Astrocyte (in vitro differentiated cells and primary cell): ENCODE measurements at regions not wholly inside any gene's neighbourhood (a gene's known extent, or its start where the extent isn't known, plus 50 kb on each side); places are given as distances from the start of the nearest gene placed in this dataset.

Experiments used
- DNase-seq: peaks from one replicate; pipeline ENCODE4 v3.0.0-alpha.2; 2010; ENCODE audit warnings: low read depth
- FAIRE-seq: peaks from 2 replicates; lab custom pipeline; 2011; peaks lifted over from hg19 to GRCh38; lab: Jason Lieb, UNC
- H2AFZ ChIP-seq: 2 replicates; pipeline ENCODE4 v1.6.0; 2012; ENCODE audit warnings: low read depth, low read length, inconsistent platforms
- H3K27ac ChIP-seq: 2 replicates; pipeline ENCODE4 v1.5.1; 2011; ENCODE audit warnings: low read depth, low read length, inconsistent platforms
- H3K27me3 ChIP-seq: 2 replicates; pipeline ENCODE4 v1.6.0; 2011; ENCODE audit warnings: low read length, inconsistent platforms; ENCODE audit not compliant: insufficient read depth
- H3K36me3 ChIP-seq: 2 replicates; pipeline ENCODE4 v1.5.1; 2011; ENCODE audit warnings: low read length, inconsistent platforms; ENCODE audit not compliant: insufficient read depth
- H3K4me1 ChIP-seq: 2 replicates; pipeline ENCODE4 v1.5.1; 2011; ENCODE audit warnings: low read length, inconsistent platforms; ENCODE audit not compliant: insufficient read depth
- H3K4me2 ChIP-seq: 2 replicates; pipeline ENCODE4 v1.6.0; 2012; ENCODE audit warnings: low read length, inconsistent platforms
- H3K4me3 ChIP-seq: 2 replicates; pipeline ENCODE4 v1.5.1; 2011; ENCODE audit warnings: low read depth, mild to moderate bottlenecking, low read length, inconsistent platforms; ENCODE audit not compliant: insufficient read depth
- H3K79me2 ChIP-seq: 2 replicates; pipeline ENCODE4 v1.6.0; 2012; ENCODE audit warnings: mild to moderate bottlenecking, low read length, inconsistent platforms; ENCODE audit not compliant: insufficient read depth
- H3K9ac ChIP-seq: 2 replicates; pipeline ENCODE4 v1.6.0; 2012; ENCODE audit warnings: mild to moderate bottlenecking, low read length, inconsistent platforms
- H3K9me3 ChIP-seq: 2 replicates; pipeline ENCODE4 v1.5.1; 2012; ENCODE audit warnings: low read depth, mild to moderate bottlenecking, low read length, inconsistent platforms; ENCODE audit not compliant: insufficient read depth
- H4K20me1 ChIP-seq: 2 replicates; pipeline ENCODE4 v1.6.0; 2012; ENCODE audit warnings: low read length, inconsistent platforms; ENCODE audit not compliant: insufficient read depth
- H3K27ac Mint-ChIP-seq: one replicate; pipeline ENCODE4 v1.8.0; 2021; ENCODE audit warnings: mild to moderate bottlenecking, mixed read lengths; ENCODE audit not compliant: unreplicated experiment
- H3K27me3 Mint-ChIP-seq: one replicate; pipeline ENCODE4 v1.8.0; 2021; ENCODE audit warnings: low read depth, mixed read lengths; ENCODE audit not compliant: unreplicated experiment
- H3K36me3 Mint-ChIP-seq: one replicate; pipeline ENCODE4 v1.8.0; 2021; ENCODE audit warnings: low read depth, mixed read lengths; ENCODE audit not compliant: unreplicated experiment
- H3K4me1 Mint-ChIP-seq: one replicate; pipeline ENCODE4 v1.8.0; 2021; ENCODE audit warnings: low read depth, mixed read lengths; ENCODE audit not compliant: unreplicated experiment
- H3K4me3 Mint-ChIP-seq: one replicate; pipeline ENCODE4 v1.8.0; 2021; ENCODE audit warnings: mild to moderate bottlenecking, moderate library complexity, mixed read lengths; ENCODE audit not compliant: unreplicated experiment
- H3K9me3 Mint-ChIP-seq: one replicate; pipeline ENCODE4 v1.8.0; 2021; ENCODE audit warnings: mild to moderate bottlenecking, mixed read lengths; ENCODE audit not compliant: unreplicated experiment
- CTCF ChIP-seq: IDR thresholded peaks from 2 replicates; pipeline ENCODE4 v1.5.1; 2011; ENCODE audit warnings: low read depth, mild to moderate bottlenecking, inconsistent platforms, low read length, moderate library complexity; ENCODE audit not compliant: insufficient read depth
- EZH2 ChIP-seq: IDR thresholded peaks from 2 replicates; pipeline ENCODE4 v1.6.1; 2012; ENCODE audit warnings: mild to moderate bottlenecking, low read length, inconsistent platforms; ENCODE audit not compliant: insufficient read depth

DNA sequence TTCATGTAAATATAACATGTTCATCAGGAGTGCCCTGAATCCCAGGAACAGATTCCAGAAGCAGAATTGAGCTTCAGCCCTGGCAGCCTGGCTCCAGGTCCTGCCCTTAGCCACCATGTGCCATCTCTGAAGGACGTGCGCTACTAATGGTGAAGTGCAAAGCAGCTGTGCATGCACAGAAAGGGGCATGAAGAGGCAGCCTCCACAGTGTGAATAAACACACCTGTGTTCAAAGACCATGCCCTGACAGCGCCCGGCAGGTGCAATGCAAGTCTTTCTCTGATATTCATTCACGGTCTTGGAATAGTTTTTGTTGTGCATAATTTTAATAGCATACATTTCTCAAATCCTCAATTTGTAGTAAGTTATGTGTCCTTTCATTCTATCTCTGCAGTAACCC is 250.4 kb upstream of the TCERG1L start:
- no peaks in the 10 kb centered on the region for H3K27me3 ChIP-seq
- FAIRE-seq (no peak), DNase-seq (no peak)
- H3K4me1 ChIP-seq: no peaks in the 10 kb centered on the region
- H3K9me3 Mint-ChIP-seq: peaks cover 15% of the 10 kb centered on the region
- H3K27ac ChIP-seq: no peak overlapping the region
- no peaks in the 10 kb centered on the region for H3K36me3 Mint-ChIP-seq
- H4K20me1 ChIP-seq: no peaks in the 10 kb centered on the region
- peaks cover 21% of the 10 kb centered on the region for H3K27me3 Mint-ChIP-seq
- no peak overlapping the region for H3K4me3 Mint-ChIP-seq
- H3K4me2 ChIP-seq: no peak overlapping the region
- H3K9ac ChIP-seq: no peak overlapping the region
- no peaks in the 10 kb centered on the region for H3K4me1 Mint-ChIP-seq
- H3K27ac Mint-ChIP-seq: no peak overlapping the region
- no peak overlapping the region for H2AFZ ChIP-seq
- H3K79me2 ChIP-seq: no peaks in the 10 kb centered on the region
- H3K4me3 ChIP-seq: no peak overlapping the region
- peaks cover 8% of the 10 kb centered on the region for H3K9me3 ChIP-seq
- H3K36me3 ChIP-seq: no peaks in the 10 kb centered on the region
- TF ChIP-seq CTCF: no peak
- TF ChIP-seq EZH2: no peak

DNA sequence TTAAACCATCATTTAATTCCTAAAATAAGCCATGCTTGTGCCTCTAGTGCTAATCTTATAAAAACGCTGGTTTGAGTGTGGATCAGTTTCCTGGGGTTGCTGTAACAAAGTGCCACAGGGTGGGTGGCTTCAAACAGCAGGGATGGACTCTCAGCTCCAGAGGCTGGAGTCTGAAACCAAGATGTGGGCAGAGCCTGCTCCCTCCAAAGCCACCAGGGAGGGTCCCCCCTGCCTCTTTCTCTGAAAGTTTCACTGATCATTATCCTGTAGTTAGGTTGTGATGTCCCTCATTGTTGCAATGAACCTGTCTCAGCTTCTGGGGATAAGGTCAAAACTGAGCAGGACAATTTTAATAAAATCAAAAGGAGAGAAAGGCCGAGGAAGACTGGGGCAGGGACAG is 251.9 kb upstream of the TCERG1L start:
- Histone ChIP-seq H4K20me1 (no peaks in the 10 kb centered on the region), H3K27ac (no peak overlapping the region), H3K4me3 (no peak overlapping the region), H3K4me2 (no peak overlapping the region), H3K27me3 (no peaks in the 10 kb centered on the region), H3K36me3 (no peaks in the 10 kb centered on the region), H3K79me2 (no peaks in the 10 kb centered on the region), H2AFZ (no peak overlapping the region), H3K9ac (no peak overlapping the region), H3K9me3 (peaks cover 8% of the 10 kb centered on the region), H3K4me1 (no peaks in the 10 kb centered on the region)
- H3K9me3 Mint-ChIP-seq: peaks cover 15% of the 10 kb centered on the region
- H3K4me1 Mint-ChIP-seq: no peaks in the 10 kb centered on the region
- TF ChIP-seq EZH2 (no peak), CTCF (no peak)
- no peaks in the 10 kb centered on the region for H3K36me3 Mint-ChIP-seq
- no peak overlapping the region for H3K27ac Mint-ChIP-seq
- DNase-seq: no peak
- no peak for FAIRE-seq
- no peak overlapping the region for H3K4me3 Mint-ChIP-seq
- H3K27me3 Mint-ChIP-seq: peaks cover 22% of the 10 kb centered on the region

DNA sequence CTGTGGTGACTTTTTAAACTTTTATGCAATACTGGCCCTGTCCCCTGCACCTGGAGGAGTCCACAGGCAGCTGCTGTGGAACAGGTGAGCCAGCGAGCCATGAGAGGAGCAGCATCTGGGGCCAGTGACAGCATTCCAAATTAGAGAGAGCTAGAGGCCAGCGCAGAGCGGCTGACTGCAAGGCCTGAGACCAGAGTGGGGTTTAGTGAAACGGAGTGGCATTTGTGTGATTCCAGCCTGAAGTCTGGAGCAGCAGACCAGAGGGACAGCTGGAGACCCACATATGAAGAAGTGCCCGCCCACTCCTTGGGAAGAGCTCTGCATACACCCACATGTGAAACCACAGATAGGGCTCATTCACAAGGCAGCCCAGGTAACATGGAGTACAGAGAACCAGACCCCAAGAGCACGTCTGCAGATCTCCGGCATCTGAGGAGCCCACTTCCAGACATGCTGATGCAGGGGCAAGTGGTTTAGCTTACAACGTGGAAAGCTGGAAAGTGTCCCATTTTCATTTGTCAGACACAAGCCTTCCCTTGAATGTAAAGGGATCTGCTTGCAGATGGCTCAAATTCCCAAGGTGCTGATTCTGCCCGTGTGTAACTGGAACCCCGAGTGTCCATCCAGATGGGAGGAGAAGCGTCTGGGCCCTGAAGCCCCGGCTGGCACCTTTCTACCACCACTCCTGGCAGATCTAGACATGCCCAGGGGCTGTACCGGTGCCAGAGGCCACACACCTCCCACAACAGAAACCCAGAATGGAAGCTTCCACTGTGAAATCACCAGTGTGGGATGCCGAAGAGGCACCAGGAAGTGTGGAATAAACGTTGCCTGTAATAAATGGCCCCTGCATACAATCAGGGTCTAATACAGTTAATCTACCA is 256.0 kb upstream of the TCERG1L start:
- Mint-ChIP-seq H3K36me3 (no peaks in the 10 kb centered on the region), H3K27me3 (peaks cover 15% of the 10 kb centered on the region), H3K27ac (no peak overlapping the region), H3K4me3 (no peak overlapping the region), H3K9me3 (peaks cover 19% of the 10 kb centered on the region), H3K4me1 (no peaks in the 10 kb centered on the region)
- FAIRE-seq (no peak), DNase-seq (no peak)
- Histone ChIP-seq H3K9me3 (peaks cover 9% of the 10 kb centered on the region), H4K20me1 (no peaks in the 10 kb centered on the region), H3K27me3 (no peaks in the 10 kb centered on the region), H2AFZ (no peak overlapping the region), H3K79me2 (no peaks in the 10 kb centered on the region), H3K27ac (no peak overlapping the region), H3K4me2 (no peak overlapping the region), H3K4me1 (no peaks in the 10 kb centered on the region), H3K36me3 (no peaks in the 10 kb centered on the region), H3K9ac (no peak overlapping the region), H3K4me3 (no peak overlapping the region)
- no peak for TF ChIP-seq CTCF
- no peak for TF ChIP-seq EZH2
